NT2/D1 (cell line): ENCODE measurements at regions not wholly inside any gene's neighbourhood (a gene's known extent, or its start where the extent isn't known, plus 50 kb on each side); places are given as distances from the start of the nearest gene placed in this dataset.

Experiments
- YY1 ChIP-seq: IDR thresholded peaks from 2 replicates; pipeline ENCODE4 v1.6.1; 2011; ENCODE audit not compliant: insufficient read length, insufficient read depth
- ZNF274 ChIP-seq: IDR thresholded peaks from 2 replicates; pipeline ENCODE4 v1.6.1; 2011; ENCODE audit warnings: mild to moderate bottlenecking, low read depth, low read length

- TF ChIP-seq ZNF274 (no peak), YY1 (no peak)
Measured at GRCh38 chr2:48043131-48043700, 136.9 kb upstream of the FBXO11 start.
